Common myeloid progenitor, CD34-positive (primary cell): ENCODE measurements at regions not wholly inside any gene's neighbourhood (a gene's known extent, or its start where the extent isn't known, plus 50 kb on each side); places are given as distances from the start of the nearest gene placed in this dataset.

Source experiments
- CTCF ChIA-PET: fragments of 350-600 bp; sonication (Branson Sonifier 250); formaldehyde crosslinking; loops from one replicate; lab custom pipeline; 2021; ENCODE audit warnings: antibody characterized with exemption; lab: Charles Lee
- POLR2A ChIA-PET: fragments of 350-600 bp; sonication (Branson Sonifier 250); formaldehyde crosslinking; loops from one replicate; lab custom pipeline; 2021; ENCODE audit warnings: antibody characterized with exemption; lab: Charles Lee
- DNase-seq, 3 donors: peaks; one replicate each; pipeline versions ENCODE4 v3.0.0 to v3.0.0-alpha.2; 2013
- H3K27ac ChIP-seq, 2 experiments: 1 replicate in 1 of 2; 2 replicates in 1 of 2; pipeline ENCODE4 v1.7.0; 2013; ENCODE audit warnings: inconsistent platforms in 2 of 2, low read length in 2 of 2, mild to moderate bottlenecking in 2 of 2, low read depth in 1 of 2, moderate library complexity in 1 of 2; ENCODE audit not compliant: severe bottlenecking in 2 of 2, insufficient read depth in 1 of 2, poor library complexity in 1 of 2
- H3K27me3 ChIP-seq, 5 experiments: replicated peaks in 2 of 5; 1 replicate in 3 of 5; 2 replicates in 2 of 5; pipeline versions ENCODE4 v1.6.1 to v1.7.0; 2013; ENCODE audit warnings: low read length in 4 of 5, mild to moderate bottlenecking in 2 of 5, moderate library complexity in 2 of 5, inconsistent platforms in 1 of 5; ENCODE audit not compliant: insufficient read depth in 5 of 5, control insufficient read depth in 4 of 5
- H3K36me3 ChIP-seq, 4 experiments: 1 replicate in 2 of 4; 2 replicates in 2 of 4; pipeline versions ENCODE4 v1.6.1 to v1.7.0; 2013; ENCODE audit warnings: low read length in 3 of 4, control low read depth in 1 of 4, mild to moderate bottlenecking in 1 of 4; ENCODE audit not compliant: control insufficient read depth in 4 of 4, insufficient read depth in 4 of 4
- H3K4me1 ChIP-seq, 4 experiments: 1 replicate in 3 of 4; 2 replicates in 1 of 4; pipeline versions ENCODE4 v1.6.1 to v1.7.1; 2013; ENCODE audit warnings: low read length in 3 of 4, mild to moderate bottlenecking in 3 of 4, control low read depth in 1 of 4, inconsistent platforms in 1 of 4, moderate library complexity in 1 of 4; ENCODE audit not compliant: control insufficient read depth in 4 of 4, insufficient read depth in 4 of 4; ENCODE audit errors: control extremely low read depth in 1 of 4
- H3K4me3 ChIP-seq, 7 experiments: 1 replicate in 4 of 7; 2 replicates in 3 of 7; pipeline versions ENCODE4 v1.5.1 to v1.7.0; 2013; ENCODE audit warnings: mild to moderate bottlenecking in 7 of 7, low read length in 6 of 7, moderate library complexity in 6 of 7, inconsistent platforms in 2 of 7, low read depth in 2 of 7, control low read depth in 1 of 7; ENCODE audit not compliant: insufficient read depth in 4 of 7, control insufficient read depth in 1 of 7; ENCODE audit errors: extremely low read depth in 1 of 7
- H3K9me3 ChIP-seq, 5 experiments: 1 replicate in 4 of 5; 2 replicates in 1 of 5; pipeline versions ENCODE4 v1.6.1 to v1.7.1; 2013; ENCODE audit warnings: low read length in 4 of 5, mild to moderate bottlenecking in 2 of 5, inconsistent platforms in 1 of 5, low read depth in 1 of 5, moderate library complexity in 1 of 5; ENCODE audit not compliant: control insufficient read depth in 4 of 5, insufficient read depth in 2 of 5; ENCODE audit errors: control extremely low read depth in 1 of 5
- WGBS: methylation state at CpG from one replicate; pipeline ENCODE4 v1.1.5; 2013; ENCODE audit not compliant: insufficient coverage; 5-methylcytosine and 5-hydroxymethylcytosine counted together

DNA sequence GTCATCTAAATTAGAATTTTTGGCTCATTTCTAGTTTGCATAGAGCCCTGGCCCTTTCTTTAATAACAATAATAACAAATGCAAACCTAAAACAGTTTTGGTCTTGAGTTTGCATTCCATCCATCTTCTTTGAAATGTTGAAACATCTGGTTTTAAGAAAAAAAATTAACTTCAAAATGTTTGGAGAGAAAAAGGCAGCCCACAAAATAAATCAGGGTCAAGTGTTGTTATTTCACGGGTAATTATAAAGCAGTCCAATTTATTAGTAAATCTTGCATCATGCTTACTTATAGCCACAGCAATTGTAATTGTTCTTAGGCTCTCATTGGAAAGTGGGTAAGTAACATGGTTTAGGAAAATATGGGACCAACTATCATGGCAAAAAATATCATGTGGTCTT lies 247.0 kb upstream of the MEF2C start:
- CTCF ChIA-PET: no interaction called here

DNA sequence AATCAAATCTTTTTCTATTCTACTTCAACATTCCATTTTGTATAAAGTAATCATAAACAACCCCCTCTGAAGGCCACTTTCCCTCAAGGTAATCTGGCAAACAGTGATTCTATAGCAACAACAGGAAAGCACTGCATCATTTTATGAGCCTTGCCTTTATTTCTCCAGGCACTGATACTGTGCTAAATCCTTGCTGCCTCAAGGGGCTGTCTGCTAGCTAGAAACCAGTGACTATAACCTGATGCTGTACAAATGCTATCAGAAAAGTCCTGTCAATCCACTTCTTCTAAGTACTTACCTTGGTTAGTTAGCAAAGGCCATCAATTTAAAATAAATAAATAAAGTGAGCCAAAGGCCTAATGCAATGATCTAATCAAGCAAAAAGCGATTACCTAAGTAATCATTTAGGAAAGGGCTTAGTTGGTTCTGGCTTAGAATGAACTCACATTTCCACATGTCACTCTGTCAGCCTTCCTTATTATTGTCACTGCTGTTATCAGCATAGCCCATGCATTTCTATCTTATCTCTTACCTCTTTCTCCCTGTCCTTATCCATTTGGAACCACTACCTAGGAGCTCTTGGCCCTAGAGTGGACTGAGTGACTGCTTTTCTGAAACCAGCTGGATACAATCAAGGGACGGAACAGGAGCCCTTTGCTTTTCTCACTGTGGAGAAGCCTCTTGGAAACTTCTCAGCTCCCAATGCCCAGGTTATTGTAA lies 246.1 kb upstream of the MEF2C start:
- H3K4me1 ChIP-seq: peaks cover 0 to 12% (median 7%) of the 10 kb centered on the region in 4 experiments
- 92% methylated on average over 2 of the region's 2 CpGs for WGBS
- no peaks in the 10 kb centered on the region for H3K9me3 ChIP-seq
- POLR2A ChIA-PET: no interaction called here
- no peaks in the 10 kb centered on the region for H3K27me3 ChIP-seq
- CTCF ChIA-PET: no interaction called here
- no peak for DNase-seq
- H3K27ac ChIP-seq: no peak overlapping the region
- no peak overlapping the region for H3K4me3 ChIP-seq
- H3K36me3 ChIP-seq: no peaks in the 10 kb centered on the region

More for the DNA sequence above, 247.0 kb upstream of the MEF2C start:
- DNase-seq: no peak
- POLR2A ChIA-PET: no interaction called here
- H3K9me3 ChIP-seq: no peaks in the 10 kb centered on the region
- peaks cover 0 to 12% (median 7%) of the 10 kb centered on the region in 4 experiments for H3K4me1 ChIP-seq
- H3K27ac ChIP-seq: no peak overlapping the region
- no peak overlapping the region for H3K4me3 ChIP-seq
- no CpG with 5 or more reads among the region's 1 CpG for WGBS
- H3K27me3 ChIP-seq: no peaks in the 10 kb centered on the region
- no peaks in the 10 kb centered on the region for H3K36me3 ChIP-seq

DNA sequence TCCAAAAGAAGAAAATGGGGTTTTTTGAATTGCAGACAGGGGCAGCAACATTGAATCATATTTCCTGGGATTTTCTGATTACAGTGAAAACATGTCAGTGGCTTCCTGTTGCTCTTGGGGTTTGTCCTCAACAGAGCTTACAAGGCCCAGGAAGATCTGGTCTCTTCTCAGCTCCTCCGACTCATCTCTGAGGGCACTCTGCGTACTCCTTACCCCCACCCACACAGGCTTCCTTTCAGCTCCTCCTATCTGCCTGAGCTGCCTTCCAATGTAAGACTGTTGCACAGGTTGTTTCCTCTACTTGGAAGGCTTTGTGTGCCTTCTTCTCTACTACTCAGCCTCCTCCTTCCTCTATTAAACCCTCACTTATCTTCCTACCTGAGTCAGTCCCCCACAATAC lies 245.1 kb upstream of the MEF2C start:
- Histone ChIP-seq H3K4me3 (peak overlapping the region in 1 of 7 experiments; percentile 0), H3K36me3 (no peaks in the 10 kb centered on the region), H3K4me1 (peaks cover 0 to 12% (median 7%) of the 10 kb centered on the region in 4 experiments), H3K27me3 (no peaks in the 10 kb centered on the region), H3K9me3 (no peaks in the 10 kb centered on the region), H3K27ac (no peak overlapping the region)
- CTCF ChIA-PET: interaction anchor here (0.6 kb wide), 1 partner anchor 15 kb away, joined by 3 read pairs; no protein-coding TSS in a partner anchor
- WGBS: 33% methylated on average over 2 of the region's 2 CpGs
- POLR2A ChIA-PET: no interaction called here
- peak in 2 of 3 donors; percentile 18 to 19 for DNase-seq

DNA sequence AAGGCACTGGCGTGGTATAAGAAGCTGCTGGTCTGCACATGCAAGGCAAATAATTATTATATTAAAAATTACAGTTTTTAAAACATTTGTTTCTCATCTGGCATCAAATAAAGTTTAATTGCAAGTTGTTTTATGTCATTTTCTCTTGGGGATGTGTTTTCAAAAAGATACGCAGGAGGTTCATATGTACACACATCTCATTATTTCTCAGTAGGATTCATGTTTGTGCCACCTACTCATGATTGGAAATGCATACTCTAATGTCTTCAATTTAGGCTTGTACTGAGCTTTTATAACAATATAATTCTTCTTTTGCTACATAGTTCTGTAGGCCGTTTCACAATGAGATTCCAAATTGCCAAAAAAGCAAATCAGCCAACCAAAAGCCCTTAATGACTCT lies 244.2 kb upstream of the MEF2C start:
- 100% methylated on average over 1 of the region's 3 CpGs for WGBS
- ChIA-PET POLR2A (no interaction called here), CTCF (interaction anchor here (1.1 kb wide), 1 partner anchor 9 kb away, joined by 3 read pairs; no protein-coding TSS in a partner anchor)

DNA sequence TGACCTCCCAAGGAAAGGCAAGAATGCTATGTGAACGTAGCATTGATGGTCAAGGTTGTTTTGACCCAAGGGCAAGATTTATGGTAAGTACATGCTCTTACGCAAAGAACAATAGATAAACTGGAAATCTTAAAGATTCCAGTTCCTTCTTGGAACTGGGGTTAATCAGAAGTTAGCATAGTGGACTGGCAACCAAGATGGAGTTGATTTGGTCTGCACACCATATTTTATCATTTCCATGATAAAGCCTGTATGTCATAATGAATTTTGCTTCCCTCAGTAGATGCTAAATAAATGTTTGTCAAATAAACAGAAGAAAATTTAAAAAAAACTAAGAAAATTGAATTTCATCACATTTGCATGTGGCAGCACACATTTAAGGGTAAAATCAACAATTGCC lies 242.4 kb upstream of the MEF2C start:
- 100% methylated on average over 2 of the region's 2 CpGs for WGBS
- H3K4me1 ChIP-seq: peaks cover 0 to 12% (median 7%) of the 10 kb centered on the region in 4 experiments
- CTCF ChIA-PET: no interaction called here

More for the DNA sequence above, 244.2 kb upstream of the MEF2C start:
- no peak overlapping the region for H3K4me3 ChIP-seq
- H3K4me1 ChIP-seq: peaks cover 0 to 12% (median 7%) of the 10 kb centered on the region in 4 experiments
- H3K9me3 ChIP-seq: no peaks in the 10 kb centered on the region
- H3K36me3 ChIP-seq: no peaks in the 10 kb centered on the region
- no peak overlapping the region for H3K27ac ChIP-seq
- no peaks in the 10 kb centered on the region for H3K27me3 ChIP-seq
- DNase-seq: no peak

DNA sequence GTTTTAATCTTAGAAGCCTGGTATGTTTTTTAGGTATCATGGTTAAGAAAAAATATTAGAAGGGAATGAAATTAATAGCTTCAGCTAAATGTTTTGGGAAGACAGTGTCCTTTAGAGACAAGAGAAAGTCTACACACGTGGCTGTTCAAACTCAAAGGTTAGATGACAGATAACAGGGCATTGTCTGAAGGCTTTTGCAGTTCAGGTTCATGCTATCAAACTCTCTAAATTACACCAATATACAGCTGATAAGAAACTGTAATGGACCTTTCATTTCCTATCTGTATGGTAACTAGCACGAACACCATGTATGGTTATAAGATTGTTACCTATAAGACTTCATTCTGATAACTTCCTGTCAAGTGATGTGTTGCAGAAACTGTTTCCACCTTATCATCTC lies 240.6 kb upstream of the MEF2C start:
- Histone ChIP-seq H3K36me3 (no peaks in the 10 kb centered on the region), H3K27ac (no peak overlapping the region), H3K4me1 (peaks cover 0 to 12% (median 8%) of the 10 kb centered on the region in 4 experiments), H3K9me3 (no peaks in the 10 kb centered on the region), H3K4me3 (no peak overlapping the region), H3K27me3 (no peaks in the 10 kb centered on the region)
- POLR2A ChIA-PET: no interaction called here
- no peak for DNase-seq
- 100% methylated on average over 1 of the region's 2 CpGs for WGBS
- CTCF ChIA-PET: interaction anchor here (0.5 kb wide), 1 partner anchor 241 kb away, joined by 3 read pairs; the partner anchor contains the start of gene MEF2C

More for the DNA sequence above, 242.4 kb upstream of the MEF2C start:
- Histone ChIP-seq H3K27me3 (no peaks in the 10 kb centered on the region), H3K36me3 (no peaks in the 10 kb centered on the region), H3K4me3 (no peak overlapping the region), H3K9me3 (no peaks in the 10 kb centered on the region), H3K27ac (no peak overlapping the region)
- POLR2A ChIA-PET: no interaction called here
- DNase-seq: no peak

DNA sequence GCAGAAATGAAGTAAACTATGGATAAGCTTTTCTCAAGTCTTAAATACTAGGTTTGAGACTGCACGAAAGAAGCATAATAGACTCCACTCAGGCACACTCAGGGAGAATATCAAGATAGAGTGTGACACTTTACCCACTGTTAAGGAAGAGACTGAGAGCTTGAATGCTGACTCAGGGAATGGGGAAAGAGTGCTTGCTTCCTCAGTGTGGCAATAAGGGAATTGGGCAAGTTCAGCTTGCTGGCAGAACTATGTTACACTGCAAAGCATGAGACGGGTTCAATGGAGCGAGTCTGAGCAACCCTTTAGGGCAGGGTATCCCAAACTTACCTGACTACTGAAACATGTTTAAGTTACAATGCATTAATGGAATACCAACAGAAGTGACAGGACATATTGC lies 237.7 kb upstream of the MEF2C start:
- peaks cover 4 to 15% (median 7%) of the 10 kb centered on the region in 4 experiments for H3K4me1 ChIP-seq
- no peaks in the 10 kb centered on the region for H3K9me3 ChIP-seq
- POLR2A ChIA-PET: no interaction called here
- H3K36me3 ChIP-seq: no peaks in the 10 kb centered on the region
- H3K4me3 ChIP-seq: no peak overlapping the region
- DNase-seq: peak in 1 of 3 donors; percentile 17
- WGBS: no CpG with 5 or more reads among the region's 3 CpGs
- no peak overlapping the region for H3K27ac ChIP-seq
- CTCF ChIA-PET: interaction anchor here (1.0 kb wide), 1 partner anchor 28 kb away, joined by 3 read pairs; no protein-coding TSS in a partner anchor
- H3K27me3 ChIP-seq: no peaks in the 10 kb centered on the region
